ENCODE measurements at regions not wholly inside any gene's neighbourhood (a gene's known extent, or its start where the extent isn't known, plus 50 kb on each side); places are given as distances from the start of the nearest gene placed in this dataset.

DNA sequence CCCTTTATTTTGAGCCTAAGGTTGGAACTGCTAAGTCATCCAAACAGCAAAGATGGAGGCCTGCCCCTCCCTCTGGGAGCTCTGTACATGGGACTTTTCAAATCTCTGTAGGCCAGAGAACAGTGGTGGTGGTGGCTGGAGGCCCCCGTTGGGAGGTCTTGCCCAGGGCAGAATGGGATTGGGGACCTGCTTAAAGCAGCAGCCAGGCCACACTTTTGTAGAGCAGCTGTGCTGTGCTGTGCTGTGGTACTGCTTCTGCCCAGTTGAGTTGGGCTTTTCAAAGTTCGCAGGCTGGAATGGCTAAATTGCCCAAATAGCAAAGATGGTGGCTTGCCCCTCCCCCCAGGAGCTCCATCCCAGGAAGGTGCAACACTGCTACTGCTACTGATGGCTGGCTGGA is 147.5 kb upstream of the TACR3 start:
- WGBS (ENCODE audit: extremely low coverage, insufficient read length, low lambda C conversion rate) = no CpG with 5 or more reads among the region's 2 CpGs
- Histone ChIP-seq H3K4me1 (ENCODE audit: insufficient read depth, low read length) (no peaks in the 10 kb centered on the region), H3K23ac (ENCODE audit: insufficient read length, low read depth, low read length) (no peak overlapping the region)

More for the DNA sequence above, 147.5 kb upstream of the TACR3 start:
- Histone ChIP-seq H4K91ac (ENCODE audit: insufficient read length, low read depth, low read length) (no peak overlapping the region), H2BK20ac (ENCODE audit: low read depth, low read length, poor library complexity, severe bottlenecking) (no peak overlapping the region), H3K56ac (ENCODE audit: insufficient read length, low read depth, low read length) (no peak overlapping the region), H3K27me3 (ENCODE audit: insufficient read depth, low read length) (no peaks in the 10 kb centered on the region), H3K23me2 (ENCODE audit: insufficient read length, low read depth, low read length, poor library complexity, severe bottlenecking) (no peaks in the 10 kb centered on the region), H3K4me2 (ENCODE audit: insufficient read depth, insufficient read length, low read length) (no peak overlapping the region), H3K79me2 (ENCODE audit: insufficient read depth, low read length) (no peaks in the 10 kb centered on the region), H2BK5ac (ENCODE audit: insufficient read length, low read length) (no peak overlapping the region), H4K8ac (replicated peaks; ENCODE audit: insufficient read length, low read depth, low read length) (no peak overlapping the region), H3K9me3 (ENCODE audit: control insufficient read depth, low read depth, low read length) (no peaks in the 10 kb centered on the region), H2BK120ac (ENCODE audit: low read depth, low read length, poor library complexity, severe bottlenecking) (no peak overlapping the region), H3K79me1 (ENCODE audit: insufficient read depth, low read depth, low read length, poor library complexity, severe bottlenecking) (no peaks in the 10 kb centered on the region), H4K20me1 (ENCODE audit: control insufficient read depth, insufficient read depth, insufficient read length) (no peaks in the 10 kb centered on the region), H2BK15ac (ENCODE audit: low read depth, low read length) (no peak overlapping the region), H2AFZ (ENCODE audit: low read length) (no peak overlapping the region), H2BK12ac (ENCODE audit: insufficient read length, low read depth, low read length) (no peak overlapping the region), H3K9ac (ENCODE audit: extremely low read depth, insufficient read length, low read length) (no peak overlapping the region), H3K27ac (ENCODE audit: insufficient read length, low read depth, low read length) (no peak overlapping the region), H2AK5ac (ENCODE audit: insufficient read length, low read length) (no peak overlapping the region), H3K18ac (ENCODE audit: insufficient read length, low read depth, low read length) (no peak overlapping the region), H3K4ac (ENCODE audit: low read depth, low read length) (no peak overlapping the region), H4K5ac (ENCODE audit: insufficient read length, low read depth, low read length) (no peak overlapping the region), H3K14ac (ENCODE audit: insufficient read depth, low read length) (no peak overlapping the region), H3T11ph (ENCODE audit: low read length) (no peak overlapping the region)
- no peaks in the 10 kb centered on the region for H3K27me3 Mint-ChIP-seq (ENCODE audit: low read depth)
- TF ChIP-seq CTCF (conservative IDR thresholded peaks at IDR 0.05) = no peak
- no peak overlapping the region for H3K4me3 Mint-ChIP-seq
- H3K27ac Mint-ChIP-seq = no peak overlapping the region
- H3K9me3 Mint-ChIP-seq = no peaks in the 10 kb centered on the region
- H3K36me3 Mint-ChIP-seq (ENCODE audit: insufficient read depth in 1 of 3, low read depth in 3 of 3) = no peaks in the 10 kb centered on the region
- no peak for DNase-seq
- H3K4me1 Mint-ChIP-seq = no peaks in the 10 kb centered on the region

All from H9 (cell line).